Hypothalamus (tissue), 51 donors: ENCODE measurements at regions not wholly inside any gene's neighbourhood (a gene's known extent, or its start where the extent isn't known, plus 50 kb on each side); places are given as distances from the start of the nearest gene placed in this dataset.

Experiments
- DNase-seq, 51 donors: peaks; one replicate each; lab custom pipeline; 2025; lab: John Stamatoyannopoulos, UW

DNA sequence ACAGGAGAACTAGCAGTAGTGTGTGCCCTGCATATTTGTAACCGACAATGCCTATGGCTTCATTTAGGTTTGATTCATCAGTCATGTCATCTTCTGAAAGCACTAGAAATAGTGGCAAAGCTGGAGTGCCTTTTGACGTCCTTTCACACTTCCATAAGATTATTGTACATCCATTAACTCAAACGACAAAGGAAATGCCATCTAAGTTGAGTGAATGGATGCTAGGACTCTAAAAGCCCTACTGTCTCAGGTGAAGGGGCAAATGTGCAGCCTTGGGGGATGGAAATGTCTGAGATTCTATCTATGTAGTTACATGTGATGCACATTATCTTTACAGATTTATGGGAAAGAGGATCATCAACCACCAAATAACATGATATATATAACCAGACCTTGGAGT, 1473.6 kb downstream of the STIM2 start:
- no peak for DNase-seq

DNA sequence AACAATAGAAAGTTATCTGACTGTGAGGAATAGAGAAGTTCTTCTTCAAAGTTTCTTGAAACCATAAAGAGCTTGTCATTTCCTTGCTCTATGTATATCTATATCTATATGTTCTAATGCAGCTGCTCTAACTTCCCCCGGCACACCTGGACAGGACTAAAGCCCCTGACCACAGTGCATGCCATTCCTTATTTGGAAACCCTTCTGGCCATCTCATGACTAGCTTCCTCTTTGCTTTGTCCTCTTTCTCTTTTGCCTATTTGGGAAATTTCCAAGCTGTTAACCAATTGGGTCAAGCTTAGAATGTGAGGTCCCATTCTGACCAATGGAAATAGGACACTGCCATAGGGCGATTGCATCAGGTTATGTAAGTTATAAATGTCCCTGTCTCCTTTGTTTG, 1481.1 kb downstream of the STIM2 start:
- DNase-seq, result no peak

DNA sequence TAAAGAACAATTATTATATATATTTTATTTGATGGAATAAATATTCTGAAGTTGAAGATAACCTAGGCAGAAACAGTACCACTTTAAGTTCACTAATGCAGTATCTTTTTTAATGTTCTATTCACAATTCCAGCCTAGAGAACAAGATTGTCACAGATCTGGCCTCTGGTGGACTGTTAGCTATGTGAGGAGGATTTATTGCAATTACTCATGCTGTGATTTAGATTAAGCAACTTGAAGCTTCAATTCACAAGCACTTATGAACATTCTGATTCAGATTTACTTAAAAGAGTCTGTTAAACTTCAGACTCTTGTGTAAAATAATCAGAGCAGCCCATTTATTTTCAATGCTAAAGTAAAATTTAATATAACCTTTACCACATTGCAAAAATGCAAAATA, 1489.8 kb downstream of the STIM2 start:
- no peak for DNase-seq

DNA sequence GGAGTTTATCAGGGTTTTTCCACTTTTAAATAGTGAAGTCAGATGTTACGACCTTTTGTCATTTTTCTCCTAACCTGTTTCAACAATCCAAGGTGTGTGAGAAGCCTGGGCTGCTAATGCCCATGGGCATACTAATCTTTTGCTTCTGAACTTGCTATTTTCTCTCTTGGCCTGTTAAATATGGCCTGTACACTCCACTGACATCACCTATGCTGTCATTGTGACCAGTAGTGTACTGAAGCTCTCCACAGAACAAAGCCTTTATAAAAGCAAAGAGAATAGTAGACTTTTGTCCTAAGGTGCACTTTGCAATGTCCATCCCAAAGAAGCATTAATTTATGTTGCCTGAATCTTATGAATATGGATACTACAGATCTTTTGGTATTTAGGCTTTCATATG, 1490.5 kb downstream of the STIM2 start:
- no peak for DNase-seq

DNA sequence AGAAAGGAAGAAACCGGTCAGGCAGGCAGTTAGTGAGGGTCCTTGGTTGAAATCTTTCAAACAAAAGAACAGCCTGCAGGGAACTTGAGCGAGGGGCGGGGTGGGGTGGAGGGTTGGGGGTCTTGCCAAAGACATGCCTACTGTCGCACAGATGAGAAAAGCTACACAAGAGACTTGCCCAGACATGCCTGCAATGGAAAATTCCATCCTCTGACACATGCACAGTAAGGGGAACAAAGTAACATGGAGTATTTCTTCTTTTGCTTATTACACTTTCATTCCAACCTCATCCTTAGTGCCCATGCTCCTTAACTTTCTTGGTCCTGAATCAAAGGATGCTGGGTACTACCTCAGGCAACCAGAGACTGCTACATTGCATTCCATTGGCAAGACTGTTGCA, 1491.2 kb downstream of the STIM2 start:
- no peak for DNase-seq

DNA sequence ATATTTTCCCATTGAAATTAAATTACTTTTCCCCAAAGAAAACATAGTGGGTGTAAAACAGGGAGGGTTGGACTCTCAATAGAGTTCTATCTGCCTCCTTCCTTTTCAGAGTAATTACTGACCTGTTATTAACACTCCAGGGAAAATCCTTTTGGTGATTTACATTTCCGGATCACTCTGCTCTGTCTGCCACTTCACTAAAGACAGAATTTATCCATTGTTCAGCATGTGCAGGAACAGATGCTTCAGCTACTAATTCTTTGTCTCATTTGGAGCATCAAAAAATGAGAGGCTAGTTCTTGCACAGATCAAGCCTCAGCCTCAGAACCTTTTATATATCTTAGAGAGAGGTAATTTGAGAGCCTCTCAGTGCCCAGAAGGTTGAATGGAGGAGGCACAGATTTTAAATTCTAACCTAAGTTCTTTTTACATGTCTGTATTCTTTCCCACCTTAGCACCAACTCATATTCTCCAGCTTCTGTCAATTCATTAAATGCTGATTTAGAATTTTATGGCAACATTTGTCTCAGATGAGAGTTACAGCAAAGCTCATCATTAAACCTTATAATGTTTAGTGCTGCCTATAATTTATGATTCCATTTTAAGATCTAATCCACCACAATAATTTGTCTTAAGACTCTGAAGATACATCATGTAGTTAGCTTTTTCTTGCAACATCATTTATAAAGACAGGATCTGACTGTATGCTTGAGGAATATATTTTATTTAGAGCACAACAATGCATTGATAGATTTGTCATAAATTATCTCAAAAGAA, 1494.4 kb downstream of the STIM2 start:
- peak in 2 of 51 donors; percentile 12 to 18 for DNase-seq

DNA sequence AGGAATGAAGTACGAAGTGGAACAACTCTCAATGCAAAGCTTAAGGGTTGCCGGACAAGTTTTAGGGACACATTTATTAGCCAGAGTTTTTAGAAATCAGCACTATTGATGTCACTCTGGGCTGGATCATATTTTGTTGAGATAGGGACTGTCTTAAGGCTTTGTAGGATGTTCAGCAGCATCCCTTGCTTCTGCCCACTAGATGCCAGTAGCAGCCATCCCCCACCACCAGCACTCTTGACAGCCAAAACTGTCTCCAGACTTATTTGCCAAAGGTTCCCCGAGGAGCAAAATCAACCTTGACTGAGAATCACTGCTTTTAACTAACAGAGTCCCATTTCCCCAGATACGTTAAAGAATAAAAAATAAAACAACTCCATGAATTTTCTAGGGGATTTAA, 1497.3 kb downstream of the STIM2 start:
- peak in 14 of 51 donors; percentile 0 to 42 (median 22) for DNase-seq

DNA sequence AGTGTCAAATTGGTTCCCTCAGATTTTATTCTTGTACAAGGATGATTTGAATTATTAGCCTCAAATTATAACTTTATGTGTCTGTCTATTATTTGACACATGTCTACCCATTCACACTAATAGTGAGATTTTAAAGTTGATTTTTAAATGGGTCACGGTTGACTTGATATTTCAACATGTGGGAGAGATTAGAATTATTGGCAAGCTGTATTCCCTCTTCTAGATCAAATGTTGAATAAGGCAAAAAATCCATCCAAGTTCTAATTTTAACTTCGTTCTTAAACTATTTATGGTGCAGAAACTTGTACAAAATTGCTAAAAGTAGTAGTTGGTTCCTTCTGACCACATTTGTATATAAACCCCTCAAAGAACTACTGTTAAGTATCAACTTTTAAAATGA, 1498.0 kb downstream of the STIM2 start:
- DNase-seq, result no peak

DNA sequence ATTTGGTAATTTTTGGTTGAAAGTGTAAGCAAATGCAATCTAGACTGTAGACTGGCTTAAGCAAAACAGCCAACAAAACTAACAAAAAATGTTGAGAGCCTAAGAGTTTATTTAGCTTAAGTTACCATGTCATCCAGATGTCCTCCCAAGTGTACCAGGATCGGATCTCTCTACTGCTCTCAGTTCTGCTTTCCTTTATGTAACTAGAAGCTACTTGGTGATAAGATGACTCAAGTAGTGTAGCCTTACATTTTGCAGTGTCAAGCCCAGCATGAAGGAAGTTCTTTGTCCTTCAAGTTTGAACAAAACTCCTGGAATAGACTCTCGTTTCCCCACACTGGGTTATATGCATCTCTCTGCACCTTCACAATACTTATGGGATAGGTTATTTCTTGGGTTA, 1500.0 kb downstream of the STIM2 start:
- DNase-seq, result no peak

DNA sequence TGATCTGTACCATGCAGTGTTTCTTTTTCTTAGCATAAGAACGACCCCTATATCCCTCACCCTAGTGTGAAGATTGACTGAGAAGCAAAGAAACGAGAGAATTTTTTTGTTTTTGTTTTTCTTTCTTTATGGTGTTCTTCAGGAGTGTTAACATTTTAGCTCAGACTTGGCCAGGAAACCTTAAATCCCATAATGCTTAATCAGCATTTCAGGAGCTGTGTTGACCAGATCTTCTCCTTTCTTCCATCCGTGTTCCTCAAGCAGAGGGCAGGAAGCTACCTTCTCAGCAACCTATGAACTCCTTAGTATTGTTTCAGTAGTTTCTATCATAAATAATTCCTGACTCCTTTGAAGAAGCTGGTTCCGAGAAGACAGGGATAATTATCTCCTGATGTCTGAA, 1501.5 kb downstream of the STIM2 start:
- DNase-seq, result no peak

DNA sequence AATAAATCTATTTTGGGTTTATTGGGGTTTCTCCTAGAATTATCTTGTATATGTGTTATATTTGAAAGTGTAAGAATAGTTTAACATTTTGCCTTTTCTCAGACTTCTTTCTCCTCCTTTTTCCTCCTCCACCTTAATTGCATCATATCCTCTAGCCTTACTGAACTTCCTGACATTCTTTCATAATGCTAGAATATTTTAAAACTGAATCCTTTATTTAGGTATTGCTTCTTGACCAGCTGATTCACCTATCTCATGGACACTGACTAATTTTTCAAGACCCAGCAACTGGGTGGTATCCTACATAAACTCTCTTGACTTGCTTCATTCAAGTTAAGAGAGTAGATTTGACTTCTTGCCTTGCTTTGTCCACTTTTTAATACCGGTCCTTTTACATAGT, 1508.9 kb downstream of the STIM2 start:
- DNase-seq, result no peak

DNA sequence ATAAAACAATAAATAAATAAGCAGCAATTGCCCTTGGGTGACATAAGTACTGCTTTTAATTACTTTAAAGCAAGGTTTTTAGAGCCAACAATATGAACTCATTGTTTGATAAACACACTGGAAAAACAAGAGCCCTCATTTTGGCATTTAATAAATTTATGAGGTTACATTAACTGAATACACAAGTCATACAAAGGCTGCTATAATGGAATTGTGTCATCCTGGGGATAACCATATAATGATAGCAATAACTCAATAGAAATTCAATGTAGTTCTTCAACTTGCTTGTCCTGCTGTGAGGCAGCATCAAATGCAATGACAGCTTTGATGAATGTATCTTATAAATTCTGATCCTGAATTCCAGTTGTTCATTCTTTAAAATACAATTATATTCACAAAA, 1512.5 kb downstream of the STIM2 start:
- DNase-seq, result no peak

DNA sequence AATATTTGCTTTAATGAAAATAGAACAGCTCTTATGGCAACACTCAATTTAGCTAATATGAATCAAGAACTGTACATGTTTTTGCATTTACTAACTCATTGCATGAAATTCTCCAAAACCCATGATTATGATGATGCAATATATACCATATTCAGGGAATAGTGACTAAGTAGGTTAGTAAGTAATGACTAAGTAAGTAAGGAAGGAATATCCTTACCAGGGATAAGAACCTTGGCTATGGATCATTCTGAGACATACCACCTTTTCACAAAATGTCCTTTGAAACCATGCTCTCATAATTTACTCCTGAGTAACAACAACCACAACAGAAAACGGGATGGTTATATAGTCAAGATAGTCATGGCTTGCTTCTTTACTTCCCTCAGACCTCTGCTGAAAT, 1513.0 kb downstream of the STIM2 start:
- no peak for DNase-seq

DNA sequence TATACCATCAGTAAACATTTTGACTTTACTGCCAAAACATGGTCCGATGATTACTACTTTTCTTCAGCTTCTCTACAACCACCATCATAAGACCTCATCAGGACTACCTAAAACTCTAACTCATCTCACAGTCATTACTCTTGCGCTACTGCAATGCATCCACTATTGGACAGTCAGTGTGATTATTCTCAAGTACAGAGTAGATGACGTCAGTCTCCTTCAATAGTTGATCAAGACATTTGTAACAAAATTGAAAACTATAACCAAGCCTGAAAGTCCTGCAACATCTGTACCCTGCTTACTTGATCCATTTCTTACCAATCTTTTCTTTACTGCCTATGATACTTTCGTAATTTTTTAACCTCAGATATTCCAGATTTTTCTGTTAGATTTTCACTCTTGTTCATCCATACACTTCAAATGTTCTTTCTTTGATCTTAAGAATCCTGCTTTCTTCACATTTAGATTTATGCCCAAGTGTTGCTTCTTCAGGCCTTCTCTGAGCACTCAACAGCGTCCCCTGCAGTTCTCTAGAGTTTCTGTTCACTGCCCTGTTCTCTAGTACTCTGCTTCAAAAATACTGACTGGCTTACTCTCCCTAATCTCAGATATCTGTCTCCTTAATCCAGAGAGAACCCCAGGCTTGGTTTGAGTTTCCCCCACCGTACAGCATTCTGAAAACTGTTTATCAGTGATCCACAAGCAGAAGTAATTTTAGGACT, 1517.6 kb downstream of the STIM2 start:
- DNase-seq, result no peak

DNA sequence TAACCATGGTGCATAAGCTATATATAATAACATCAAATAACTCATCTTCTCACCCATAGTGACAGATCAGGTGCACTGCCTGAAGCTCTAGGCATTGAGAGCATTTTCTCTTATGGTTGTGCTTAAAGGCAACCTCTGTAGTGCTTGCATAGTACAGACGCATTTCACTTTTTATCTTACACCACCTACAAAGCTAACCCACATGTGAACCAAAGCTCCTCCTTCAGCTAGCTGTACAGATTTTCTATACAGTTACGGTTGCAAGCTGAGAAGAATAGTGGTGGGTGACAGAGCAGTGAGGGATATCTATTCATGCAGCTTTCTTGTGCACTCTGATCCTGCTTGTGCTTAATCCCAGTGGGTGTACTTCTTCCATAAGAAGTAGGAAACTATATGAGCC, 1525.2 kb downstream of the STIM2 start:
- DNase-seq, result no peak

DNA sequence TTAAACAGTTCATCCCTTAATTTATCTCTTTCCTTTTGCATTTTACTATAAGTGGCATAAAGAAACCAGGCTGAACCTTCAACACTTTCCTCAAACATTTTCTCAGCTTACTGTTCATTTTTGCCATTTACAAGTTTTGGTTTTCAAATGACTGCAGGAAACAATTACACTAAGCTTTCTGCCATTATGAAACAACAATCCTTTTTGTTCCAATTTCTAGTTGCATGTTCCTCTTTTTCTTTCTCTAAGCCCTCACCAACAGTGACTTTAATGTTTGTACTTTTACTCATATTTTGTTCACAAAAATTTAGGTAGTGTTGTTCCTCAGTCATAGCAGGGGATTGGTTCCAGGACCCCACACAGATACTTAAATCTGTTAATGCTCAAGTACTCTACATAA, 1526.1 kb downstream of the STIM2 start:
- no peak for DNase-seq

DNA sequence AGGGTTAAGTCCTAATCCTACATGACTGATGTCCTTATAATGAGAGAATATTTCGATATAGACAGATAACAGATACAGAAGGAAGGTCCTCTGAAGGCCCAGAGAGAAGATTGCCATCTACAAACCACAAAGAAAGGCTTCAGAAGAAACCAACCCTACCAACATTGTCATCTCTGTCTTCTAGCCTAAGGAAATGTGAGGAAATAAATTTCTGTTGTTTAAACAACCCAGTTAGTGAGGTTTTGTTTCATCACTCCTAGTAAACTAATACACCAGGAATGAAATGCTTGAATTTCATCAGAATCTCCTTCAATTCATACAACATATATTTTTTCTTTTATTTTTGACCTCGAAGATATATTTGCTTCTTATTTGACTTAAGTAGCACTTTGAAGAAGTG, 1527.8 kb downstream of the STIM2 start:
- DNase-seq, result no peak

DNA sequence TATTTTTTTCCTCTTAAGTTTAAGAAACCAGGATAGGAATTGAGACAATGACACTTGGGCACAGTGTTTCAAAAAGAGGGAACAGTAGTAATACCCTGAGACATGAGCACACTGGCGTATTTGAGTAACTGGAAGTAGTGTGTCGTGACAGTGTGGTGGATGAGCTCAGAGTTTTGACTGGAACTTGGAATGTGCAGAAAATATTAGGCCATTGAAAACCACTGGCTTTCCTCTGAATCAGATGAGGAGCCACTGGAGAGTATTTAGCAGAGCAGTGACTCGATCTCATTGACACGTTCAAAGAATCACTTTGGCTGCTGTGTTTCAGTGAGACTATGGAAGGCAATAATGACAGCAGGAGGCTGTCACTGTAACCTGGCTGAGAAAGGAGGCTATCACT, 1531.2 kb downstream of the STIM2 start:
- no peak for DNase-seq

DNA sequence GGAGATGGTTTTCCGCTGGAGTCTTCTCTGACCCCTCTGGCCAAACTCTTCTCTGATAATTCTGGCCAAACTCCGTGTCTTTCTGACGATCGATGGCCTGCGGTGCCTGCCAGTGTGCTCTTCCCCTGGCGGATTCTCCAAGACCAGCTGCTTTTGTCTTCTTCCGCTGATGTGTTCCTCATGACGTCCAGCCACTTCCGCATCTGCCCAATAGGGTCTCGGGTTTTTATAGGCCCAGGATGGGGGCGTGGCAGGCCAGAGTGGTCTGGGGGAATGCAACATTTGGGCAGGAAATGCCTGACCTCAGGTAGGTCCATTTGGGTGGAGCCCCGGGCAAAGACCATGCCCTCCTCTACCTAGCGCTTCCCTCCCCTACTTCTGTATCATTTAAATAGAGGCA, 1542.1 kb downstream of the STIM2 start:
- DNase-seq, result no peak

DNA sequence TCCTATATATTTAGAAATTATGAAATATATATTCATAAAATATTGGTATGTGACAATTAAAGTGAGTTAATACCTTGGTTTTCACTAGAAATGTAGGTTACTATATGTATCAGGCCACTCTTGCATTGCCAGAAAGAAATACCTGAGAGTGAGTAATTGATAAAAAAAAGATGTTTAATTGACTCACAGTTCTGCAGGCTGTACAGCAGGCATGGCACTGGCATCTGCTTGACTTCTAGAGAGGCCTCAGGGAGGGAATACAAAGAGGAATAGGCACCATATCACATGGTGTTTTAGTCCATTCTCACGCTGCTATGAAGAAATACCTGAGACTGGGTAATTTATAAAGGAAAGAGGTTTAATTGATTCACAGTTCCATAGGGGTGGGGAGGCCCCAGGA, 1560.6 kb downstream of the STIM2 start:
- no peak for DNase-seq

DNA sequence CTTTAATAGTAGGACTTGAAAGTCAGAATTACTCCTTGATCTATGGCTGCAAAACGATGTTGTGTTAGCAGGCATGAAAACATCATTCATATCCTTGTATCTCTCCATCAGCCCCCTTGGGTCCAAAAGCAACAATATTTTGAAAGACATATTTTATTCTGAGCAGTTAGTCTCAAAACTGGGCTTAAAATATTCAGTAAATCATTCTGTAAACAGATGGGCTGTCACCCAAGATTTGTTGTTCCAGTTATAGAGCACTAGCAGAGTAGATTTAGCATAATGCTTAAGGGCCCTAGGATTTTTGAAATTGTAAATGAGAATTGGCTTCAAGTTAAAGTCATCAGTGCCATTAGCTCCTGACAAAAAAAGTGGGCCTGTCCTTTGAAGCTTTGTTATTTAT, 1565.6 kb downstream of the STIM2 start:
- DNase-seq, result no peak

DNA sequence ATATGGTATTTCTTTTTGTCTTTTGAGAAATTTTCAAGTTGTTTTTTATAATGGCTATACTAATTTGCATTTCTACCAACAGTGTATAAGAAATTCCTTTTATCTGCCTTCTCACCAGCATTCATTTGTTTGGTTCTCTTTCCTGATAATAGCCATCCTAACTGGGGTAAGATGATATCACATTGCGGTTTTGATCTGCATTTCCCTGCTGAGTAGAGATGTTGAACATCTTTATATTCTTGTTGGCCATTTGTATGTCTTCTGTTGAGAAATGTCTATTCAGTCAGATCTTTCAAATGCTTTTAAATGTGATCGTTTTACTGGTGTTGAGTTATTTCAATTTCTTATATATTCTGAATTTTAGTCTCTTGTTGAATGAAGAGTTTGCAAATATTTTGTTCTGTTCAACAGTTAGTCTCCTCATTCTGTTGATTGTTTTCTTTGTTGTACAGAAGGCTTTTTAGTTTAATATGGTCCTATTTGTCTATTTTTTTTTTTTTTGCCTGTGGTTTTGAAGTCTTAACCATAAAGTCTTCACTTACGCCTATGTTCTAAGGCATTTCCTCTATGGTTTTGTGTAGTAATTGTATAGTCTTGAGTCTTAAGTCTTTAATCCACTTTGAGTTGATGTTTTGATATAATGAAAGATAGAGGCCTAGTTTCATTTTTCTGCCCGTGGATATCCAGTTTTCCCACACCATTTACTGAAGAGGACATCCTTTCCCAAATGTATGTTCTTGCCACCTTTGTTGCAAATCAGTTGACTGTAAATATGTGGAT, 1566.9 kb downstream of the STIM2 start:
- DNase-seq, result no peak
